Midbrain (tissue), 1 donor: ENCODE measurements at regions not wholly inside any gene's neighbourhood (a gene's known extent, or its start where the extent isn't known, plus 50 kb on each side); places are given as distances from the start of the nearest gene placed in this dataset.

Experiments used
- DNase-seq: peaks from one replicate; lab custom pipeline; 2025; lab: John Stamatoyannopoulos, UW

GRCh38 chr2:158732573-158733429 lies 62.3 kb upstream of the DAPL1 start:
- no peak for DNase-seq

- no peak for DNase-seq
These were observed 61.7 kb upstream of the DAPL1 start for GRCh38 chr2:158733430-158733755.

- no peak for DNase-seq
These were observed 60.7 kb upstream of the DAPL1 start for GRCh38 chr2:158734442-158734841.

GRCh38 chr2:158735822-158736580 lies 59.1 kb upstream of the DAPL1 start:
- no peak for DNase-seq

- DNase-seq = no peak
These were observed 56.8 kb upstream of the DAPL1 start for GRCh38 chr2:158738363-158738762.

- no peak for DNase-seq
These were observed 55.0 kb upstream of the DAPL1 start for GRCh38 chr2:158740127-158740526.

GRCh38 chr2:158740621-158741020 lies 54.5 kb upstream of the DAPL1 start:
- DNase-seq = no peak

- DNase-seq = no peak
These were observed 53.5 kb upstream of the DAPL1 start for GRCh38 chr2:158741625-158742024.

- no peak for DNase-seq
These were observed 52.6 kb upstream of the DAPL1 start for GRCh38 chr2:158742536-158742935.

GRCh38 chr2:158743466-158743865 lies 51.7 kb upstream of the DAPL1 start:
- DNase-seq = no peak

GRCh38 chr2:158743879-158744278 lies 51.2 kb upstream of the DAPL1 start:
- DNase-seq = no peak

GRCh38 chr2:158745067-158745865 lies 49.9 kb upstream of the DAPL1 start:
- peak; percentile 80 for DNase-seq
